A172 (cell line): ENCODE measurements at regions not wholly inside any gene's neighbourhood (a gene's known extent, or its start where the extent isn't known, plus 50 kb on each side); places are given as distances from the start of the nearest gene placed in this dataset.

Source experiments
- DNase-seq: peaks from one replicate; pipeline ENCODE4 v3.0.0-alpha.2; 2015; ENCODE audit warnings: low spot score

DNA sequence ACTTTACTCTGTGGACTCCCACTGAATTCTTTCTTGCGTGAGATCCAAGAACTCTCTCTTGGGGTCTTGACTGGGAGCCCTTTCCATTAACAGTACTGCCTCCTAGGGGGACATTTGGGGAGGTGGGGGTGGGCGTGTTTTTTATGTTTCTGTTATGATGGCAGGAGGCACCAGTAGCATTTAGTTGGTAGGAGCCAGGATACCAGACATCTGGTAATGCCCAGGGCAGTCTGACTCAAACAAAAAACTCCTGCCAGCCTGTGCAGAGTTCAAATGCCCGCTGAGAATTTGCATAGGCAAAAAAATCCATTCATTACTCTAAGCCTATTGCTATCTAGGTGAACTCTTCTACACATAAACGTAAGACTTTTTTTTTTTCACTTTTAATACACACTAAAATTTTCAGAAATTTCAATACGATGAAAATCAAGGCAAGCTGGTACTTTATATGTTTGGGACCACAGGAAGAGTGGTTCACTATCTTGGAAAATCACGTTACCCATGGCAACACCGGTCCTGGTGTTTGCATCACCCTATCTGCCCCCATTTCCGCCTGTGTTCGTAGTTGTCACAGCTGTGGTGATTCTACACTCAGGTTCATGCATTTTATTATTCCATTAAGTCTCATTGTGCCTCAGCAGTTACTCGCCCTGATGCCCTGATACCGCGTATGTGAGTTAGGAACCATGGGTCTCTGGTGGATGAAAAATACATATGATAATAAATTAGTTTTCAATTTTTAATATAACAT, 121.1 kb upstream of the XYLT1 start:
- no peak for DNase-seq

DNA sequence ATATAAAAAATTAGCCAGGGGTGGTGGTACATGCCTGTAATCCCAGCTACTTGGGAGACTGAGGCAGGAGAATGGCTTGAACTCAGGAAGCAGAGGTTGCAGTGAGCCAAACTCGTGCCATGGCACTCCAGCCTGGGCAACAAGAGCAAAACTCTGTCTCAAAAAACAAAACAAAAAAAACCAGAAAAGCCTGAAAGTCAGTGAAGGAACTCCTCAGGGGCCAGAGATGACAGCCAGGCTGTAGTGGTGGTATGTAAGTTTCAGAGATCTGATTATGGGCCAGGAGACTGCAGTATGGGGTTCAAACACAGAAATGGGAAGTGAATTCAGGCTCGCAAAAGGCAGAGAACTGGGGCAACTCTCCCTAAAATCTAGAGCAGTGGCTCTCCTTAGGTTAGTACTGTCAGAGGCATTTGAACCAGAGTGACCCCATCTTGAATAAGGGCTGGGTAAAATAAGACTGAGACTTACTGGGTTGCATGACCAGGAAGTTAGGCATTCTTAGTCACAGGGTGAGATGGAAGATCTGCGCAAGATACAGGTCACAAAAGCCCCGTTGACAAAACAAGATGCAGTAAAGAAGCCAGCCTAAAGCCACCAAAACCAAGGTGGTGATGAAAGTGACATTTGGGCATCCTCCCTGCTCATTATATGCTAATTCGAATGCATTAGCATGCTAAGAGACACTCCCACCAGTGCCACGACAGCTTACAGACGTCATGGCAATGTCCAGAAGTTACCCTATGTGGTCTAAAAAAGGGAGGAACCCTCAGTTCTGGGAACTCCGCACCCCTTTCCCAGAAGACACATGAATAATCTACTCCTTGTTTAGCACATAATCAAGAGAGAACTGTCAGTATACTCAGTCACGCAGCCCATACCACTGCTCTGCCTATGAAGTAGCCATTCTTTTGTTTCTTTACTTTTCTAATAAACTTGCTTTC, 120.2 kb upstream of the XYLT1 start:
- DNase-seq = no peak

DNA sequence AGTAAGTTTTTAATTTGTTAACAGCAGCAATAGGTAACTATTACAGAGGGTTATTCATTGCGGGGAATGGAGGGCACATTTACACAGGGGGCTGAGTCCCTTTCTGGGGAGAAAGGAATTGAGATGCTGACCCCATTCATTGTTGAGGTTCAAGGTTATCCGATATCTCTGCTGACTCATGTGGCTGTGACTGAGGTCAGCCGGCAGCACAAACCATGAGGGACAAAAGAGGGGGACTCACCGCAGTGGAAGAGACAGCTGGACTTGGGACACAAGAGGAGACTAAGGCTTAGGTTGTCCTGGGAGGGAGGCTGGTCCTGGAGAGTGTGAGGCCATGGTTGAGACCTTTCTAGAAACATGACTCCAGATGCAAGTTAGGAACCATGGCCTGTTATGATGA, 119.1 kb upstream of the XYLT1 start:
- no peak for DNase-seq

DNA sequence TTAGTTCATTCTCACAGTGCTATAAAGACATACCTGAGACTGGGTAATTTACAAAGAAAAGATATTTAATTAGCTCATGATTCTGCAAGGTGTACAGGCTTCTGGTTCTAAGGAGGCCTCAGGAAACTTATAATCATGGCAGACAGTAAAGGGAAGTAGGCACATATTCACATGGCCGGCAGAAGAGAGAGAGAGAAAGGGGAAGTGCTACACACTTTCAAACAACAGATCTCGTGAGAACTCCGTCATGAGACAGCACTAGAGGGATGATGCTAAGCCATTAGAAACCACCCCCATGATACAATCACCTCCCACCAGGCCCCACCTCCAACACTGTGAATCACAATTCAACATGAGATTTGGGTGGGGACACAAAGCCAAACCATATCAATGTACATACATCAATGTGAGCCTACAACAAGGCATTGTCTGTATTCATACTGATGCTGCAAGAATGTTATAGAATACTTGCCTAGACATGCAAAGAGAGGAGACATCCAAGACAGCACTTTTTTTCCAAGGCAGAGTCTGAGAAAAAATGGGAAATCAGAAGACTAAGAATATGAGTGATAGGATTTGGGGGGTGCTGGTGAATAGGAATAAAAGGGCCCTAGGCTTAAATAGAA, 114.8 kb upstream of the XYLT1 start:
- no peak for DNase-seq

DNA sequence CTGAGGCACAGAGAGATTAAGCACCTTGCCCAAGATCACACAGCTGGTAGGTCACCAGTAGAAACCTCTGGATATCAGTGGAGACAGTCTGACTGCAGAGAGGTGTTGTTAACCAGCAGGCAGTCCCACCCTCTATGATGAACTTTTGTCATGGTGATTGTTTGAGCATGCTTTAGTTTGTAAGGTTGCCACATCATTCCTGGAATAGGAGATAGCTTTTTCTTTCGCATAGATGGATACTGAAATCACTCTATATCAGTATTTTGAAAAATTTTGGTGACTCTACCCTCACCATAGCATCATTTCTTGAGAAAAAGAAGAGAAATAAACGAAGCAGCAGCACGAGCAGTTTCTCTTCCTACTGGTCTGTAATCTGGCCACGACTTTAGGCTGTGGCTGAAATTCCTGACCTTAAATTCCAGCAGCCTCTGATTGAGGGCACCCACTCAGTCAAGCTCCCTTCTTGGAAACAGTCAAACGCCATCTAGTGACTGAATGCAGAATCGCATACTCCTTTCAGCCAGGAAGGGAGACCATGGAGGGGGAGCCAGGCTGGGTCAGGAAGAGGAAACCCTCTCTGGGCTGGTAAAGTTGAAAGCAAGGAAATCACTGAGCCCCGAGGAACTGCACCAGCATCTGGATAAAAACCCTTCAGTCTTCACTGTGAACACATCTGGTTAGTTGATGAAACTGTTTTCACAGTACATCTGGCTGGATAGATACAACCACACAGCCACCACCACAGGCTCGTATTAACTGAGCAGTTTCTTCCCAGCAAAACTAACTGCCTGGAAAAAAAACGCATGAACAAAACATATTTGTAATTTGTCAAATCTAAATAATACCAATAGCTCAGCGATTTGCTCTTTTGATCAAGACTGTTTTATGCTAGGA, 108.5 kb upstream of the XYLT1 start:
- no peak for DNase-seq

DNA sequence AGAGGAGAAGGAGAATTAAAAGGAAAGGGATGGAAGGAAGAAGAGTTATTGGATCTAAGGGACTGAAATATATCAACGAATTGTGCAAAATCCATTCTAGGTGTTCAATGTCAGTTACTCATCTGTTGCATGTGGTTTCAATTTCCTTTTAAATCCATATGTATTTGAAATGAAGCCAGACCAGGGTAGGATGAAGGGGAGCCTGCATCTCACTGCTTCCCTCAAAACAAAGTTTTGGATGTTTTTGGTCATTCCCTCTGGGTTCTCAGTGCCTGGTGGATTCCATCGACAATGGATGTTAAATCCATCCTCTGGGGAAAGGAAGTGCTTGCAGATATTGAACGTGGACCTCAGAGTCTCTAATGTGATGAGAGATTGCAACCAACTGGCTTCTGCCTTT, 103.5 kb upstream of the XYLT1 start:
- DNase-seq = no peak

DNA sequence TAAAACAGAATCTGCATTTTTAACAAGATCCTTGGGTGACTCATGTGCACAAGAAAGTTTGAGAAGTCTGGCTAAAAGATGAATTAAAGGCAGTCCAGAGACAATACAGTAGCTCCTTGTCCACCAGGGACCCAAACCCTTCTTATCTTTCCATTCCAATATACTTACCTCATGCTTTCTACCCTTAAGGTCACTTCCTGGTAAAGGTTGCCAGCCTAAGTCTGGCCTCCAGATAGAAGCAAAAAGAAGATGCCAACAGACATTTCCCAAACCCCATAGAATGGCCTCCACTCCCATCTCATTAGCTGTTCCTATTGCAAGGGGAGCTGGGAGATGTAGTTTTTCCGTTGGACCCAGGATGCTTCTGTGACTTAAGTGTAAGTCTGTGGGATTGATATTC, 101.4 kb upstream of the XYLT1 start:
- no peak for DNase-seq

DNA sequence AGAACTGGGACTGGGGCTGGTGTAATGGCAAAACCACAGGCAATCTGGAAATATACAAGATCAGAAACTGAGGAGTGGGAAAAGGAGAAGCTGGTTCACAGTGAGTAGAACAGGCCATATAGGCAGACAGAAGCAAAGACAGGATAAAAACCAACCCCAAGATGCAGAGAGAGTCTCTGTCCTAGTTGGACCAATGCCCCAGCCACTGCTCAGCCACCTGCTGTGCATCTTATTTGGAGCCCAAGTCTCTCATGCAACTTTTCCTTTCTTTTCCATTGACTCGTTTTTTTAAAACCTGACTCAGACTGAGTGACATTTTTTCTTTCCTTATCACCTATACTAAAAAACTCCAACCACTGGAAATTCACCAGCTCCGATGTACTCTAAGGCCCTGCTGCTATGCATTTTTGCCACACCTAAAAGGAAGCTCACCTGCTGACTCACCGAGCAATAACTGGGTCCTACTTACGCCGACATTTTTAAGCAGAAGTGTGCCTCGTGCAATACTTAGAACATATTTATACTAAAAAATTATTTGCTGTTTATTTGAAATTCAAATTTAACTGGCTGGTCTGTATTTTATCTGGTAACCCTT, 100.8 kb upstream of the XYLT1 start:
- no peak for DNase-seq

DNA sequence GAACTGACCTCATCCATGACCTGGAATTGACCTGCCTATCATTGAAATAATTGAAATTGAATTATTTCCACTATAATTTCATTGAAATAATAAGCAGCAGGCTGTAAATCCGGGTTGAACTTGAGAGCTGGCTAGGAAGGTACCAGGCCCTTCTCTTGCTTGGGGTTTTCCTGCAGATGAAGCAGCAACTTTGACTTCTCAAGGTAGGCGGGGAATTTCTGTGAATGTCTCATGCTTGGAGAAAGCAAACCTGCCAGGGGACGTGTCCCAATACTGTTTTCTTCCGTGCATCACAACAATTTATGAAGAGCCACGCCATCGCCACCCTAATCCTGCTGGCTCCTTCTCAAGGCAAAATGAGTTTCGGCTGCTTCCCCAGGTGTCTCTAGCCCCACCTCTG, 97.5 kb upstream of the XYLT1 start:
- DNase-seq = no peak

DNA sequence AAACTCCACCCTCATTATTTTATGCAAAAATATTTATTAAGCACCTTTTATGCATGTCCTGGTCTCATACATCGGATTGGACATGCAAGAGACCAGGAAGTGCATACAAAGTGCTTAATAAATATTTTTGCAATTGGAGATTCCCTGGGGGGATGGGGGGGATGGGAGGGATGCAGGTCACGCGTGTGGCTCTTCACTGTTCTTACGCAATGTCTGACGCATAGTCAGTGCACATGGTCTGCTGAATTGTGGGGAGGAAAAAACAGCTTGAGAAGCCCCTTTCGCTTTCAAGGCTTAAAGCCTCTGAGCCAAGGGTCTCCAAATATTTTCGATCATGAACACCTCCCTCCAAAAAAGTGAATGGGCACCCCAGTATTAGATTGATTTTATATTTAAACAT, 96.7 kb upstream of the XYLT1 start:
- DNase-seq = no peak

DNA sequence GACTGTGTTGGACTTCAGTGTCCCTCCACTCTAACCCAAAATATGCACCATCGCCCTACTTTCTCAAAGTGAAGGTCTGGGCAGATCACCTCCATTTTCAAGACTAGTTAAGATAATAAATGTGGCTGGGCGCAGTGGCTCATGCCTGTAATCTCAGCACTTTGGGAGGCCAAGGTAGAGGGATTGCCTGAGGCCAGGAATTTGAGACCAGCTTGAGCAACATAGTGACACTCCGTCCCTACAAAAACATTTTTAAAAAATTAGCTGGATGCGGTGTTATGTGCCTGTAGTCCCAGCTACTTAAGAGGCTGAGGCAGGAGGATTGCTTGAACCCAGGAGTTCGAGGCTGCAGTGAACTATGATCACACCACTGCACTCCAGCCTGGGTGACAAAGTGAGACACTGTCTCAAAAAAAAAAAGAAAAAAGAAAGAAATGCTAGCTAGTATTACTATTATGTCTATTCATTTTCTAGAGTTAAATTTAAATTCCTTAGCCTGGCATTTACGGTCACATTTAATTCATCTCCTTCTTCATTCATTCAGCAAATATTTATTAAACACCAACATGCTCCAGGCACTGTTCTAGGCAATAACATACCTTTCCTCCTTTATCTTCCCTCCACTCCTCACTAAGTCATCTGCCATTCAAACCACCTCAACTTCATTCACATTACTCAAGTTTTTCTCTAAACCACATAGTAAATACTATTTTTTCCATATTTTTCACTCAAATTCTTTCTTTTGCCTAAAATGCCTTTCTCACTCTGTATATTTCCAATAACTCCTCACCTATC, 96.1 kb upstream of the XYLT1 start:
- DNase-seq = no peak

DNA sequence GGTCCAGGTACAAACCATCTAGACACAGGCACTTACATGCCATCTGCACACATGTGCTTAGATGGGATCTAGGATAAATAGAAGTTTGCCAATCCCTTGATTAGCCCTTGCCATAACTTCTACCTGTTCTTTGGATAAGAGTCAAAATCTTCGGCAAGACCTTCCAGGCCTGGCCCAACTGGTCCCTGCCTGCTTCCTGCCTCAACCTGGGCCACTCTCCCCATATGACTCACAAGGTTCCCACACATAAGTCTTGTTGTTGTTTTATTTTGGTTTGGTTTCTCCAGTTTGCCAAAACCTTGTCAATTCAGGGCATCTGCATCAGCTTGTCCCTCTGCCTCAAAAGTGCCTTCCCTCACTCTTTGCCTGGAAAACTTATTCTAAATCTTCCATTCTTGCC, 95.3 kb upstream of the XYLT1 start:
- no peak for DNase-seq

DNA sequence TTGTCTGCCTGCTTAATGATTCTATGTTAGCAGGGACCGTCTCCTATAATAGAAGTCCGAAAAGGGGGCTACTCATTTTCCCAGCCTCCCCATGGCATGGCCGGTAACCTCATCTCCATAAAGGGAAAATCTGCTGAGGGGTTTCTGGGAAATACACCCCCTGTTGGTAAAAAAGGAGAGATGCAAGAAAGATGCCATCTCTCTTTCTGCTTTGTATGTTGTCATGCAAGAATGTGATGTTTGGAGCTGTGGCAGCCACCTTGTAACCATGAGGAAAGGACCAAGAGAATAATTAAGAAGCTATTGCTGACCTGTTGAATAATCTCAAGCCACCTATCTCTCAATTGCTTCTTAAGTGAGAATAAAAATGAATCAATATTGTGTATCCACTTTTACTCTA, 94.8 kb upstream of the XYLT1 start:
- DNase-seq = no peak

DNA sequence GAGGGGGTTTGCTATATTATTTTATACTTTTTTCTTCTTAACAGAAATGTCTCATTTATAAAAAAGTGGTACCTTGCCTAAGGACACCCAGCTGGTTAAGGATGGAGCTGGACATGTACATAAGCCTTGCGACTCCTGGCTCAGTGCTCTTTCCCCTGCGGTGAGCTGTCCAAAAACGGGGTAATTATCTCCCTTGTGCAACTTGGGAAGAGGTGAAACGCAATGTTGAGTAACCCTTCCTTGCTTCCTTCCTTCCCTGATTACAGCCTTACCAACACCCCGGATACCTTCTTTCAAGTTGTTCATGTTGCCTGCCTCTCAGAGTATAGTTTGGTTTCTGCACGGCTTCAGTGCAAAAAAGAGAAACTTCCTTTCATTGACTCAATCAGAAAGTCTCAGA, 94.1 kb upstream of the XYLT1 start:
- no peak for DNase-seq

DNA sequence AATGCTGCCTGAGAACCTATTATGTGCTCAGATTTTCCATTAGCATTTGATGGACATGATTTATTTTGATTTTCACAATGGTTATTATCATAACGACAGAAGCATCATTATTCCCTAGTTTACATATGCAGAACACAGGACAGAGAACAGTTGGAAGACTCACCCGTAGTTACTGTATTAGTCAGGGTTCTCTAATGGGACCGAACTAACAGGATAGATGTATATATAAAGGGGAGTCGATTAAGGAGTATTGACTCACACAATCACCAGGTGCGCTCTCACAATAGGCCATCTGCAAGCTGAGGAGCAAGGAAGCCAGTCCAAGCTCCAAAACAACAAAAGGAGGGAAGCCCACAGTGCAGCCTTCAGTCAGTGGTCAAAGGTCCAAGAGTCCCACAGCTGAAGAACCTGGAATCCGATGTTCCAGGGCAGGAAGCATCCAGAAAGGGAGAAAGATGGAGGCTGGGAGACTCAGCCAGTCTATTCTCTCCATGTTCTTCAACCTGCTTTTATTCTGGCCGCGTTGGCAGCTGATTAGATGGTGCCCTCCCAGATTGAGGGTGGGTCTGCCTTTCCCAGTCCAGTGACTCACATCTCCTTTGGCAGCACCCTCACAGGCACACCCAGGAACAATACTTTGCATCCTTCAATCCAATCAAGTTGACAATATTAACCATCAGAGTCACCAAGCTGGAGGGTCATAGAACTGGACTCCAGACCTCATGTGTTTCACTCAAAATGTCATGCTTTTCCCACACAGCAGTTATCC, 92.7 kb upstream of the XYLT1 start:
- DNase-seq = no peak

DNA sequence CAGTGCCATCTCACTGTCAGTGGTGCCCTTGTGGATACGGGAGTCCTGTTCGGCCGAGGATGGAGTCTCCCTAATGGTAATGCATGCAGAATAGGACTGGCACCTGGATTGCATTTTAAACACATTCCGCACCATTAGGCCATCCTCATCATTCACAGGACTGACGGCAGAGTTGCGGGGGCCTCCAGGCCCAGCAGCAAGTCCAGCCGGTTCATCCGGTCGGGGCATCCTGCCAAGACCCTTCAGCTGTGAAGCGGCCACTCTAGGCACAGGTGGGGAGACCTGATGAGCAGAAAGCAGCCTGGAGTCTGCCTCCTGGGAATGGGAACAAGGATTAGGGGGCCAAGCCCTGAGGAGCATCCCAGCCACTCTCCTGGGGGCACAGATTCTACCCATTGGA, 90.3 kb upstream of the XYLT1 start:
- DNase-seq = no peak

DNA sequence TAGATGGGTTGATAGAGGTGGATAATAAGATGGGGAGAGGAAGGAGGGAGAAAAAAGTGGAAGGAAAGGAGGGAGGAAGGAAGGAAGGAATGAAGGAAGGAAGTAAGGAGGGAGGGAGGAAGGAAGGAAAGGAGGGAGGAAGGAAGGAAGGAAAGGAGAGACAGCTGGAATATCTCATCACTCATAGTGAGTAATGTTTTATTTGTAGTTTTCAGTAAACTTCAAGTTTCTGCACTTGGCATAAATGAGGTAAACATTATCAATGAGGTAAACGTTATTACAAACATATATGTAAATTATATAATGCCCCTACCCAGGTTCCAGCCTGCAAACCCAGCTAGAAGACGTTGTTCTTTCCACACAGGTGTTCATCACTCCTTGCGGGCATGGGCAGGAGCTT, 89.8 kb upstream of the XYLT1 start:
- no peak for DNase-seq

DNA sequence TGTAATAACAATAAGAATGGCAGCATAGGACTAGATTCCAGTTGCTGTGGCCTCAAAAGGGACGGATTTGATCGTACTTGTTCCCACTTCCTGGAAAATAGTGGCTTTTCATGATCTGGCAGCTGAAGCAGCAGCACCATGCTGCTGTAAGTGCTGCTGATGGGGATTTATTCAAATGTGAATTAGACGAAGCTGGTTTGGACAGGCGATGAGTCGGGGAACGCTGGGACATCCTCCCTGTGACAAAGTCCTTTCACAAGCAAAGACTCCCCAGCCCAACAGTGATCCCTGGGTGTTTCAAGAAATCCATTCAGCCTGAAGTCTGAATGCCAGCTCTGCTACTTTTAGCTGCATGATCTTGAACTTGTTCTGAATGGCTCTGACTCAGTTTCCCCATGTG, 88.6 kb upstream of the XYLT1 start:
- no peak for DNase-seq

DNA sequence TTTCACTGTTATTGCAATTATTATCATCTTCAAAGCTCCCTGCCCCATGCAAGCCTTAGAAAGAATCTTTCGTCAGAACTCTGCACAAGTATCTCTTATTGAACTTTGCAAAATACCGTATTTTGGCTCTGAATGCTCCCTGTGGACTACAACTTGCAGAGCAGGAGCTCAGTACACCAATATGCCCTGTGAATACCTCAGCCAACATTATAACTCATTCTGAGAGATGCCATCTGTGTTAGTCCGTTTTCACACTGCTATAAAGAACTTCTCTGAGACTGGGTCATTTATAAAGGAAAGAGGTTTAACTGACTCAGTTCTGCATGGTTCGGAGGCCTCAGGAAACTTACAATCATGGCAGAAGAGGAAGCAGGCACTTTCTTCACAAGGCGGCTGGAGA, 87.2 kb upstream of the XYLT1 start:
- no peak for DNase-seq

DNA sequence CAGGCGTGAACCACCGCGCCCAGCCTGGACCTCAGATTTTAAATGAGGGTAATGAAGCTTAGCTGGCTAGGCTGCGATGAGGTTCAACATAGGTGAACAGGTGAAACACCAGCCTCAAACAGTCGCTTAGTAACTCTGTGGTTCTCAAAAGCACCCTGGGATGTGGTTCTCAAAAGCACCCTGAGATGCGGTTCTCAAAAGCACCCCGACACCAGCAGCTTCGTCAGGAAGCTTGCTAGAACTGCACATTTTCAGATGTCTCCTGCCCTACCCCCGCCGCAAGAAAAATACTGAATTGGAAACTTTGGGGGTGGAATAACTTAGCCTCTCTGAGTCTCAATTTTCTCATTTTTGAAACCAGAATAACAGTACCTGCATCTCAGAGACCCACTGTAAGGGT, 86.7 kb upstream of the XYLT1 start:
- no peak for DNase-seq
